Occipital lobe (tissue), 1 donor: ENCODE measurements at regions not wholly inside any gene's neighbourhood (a gene's known extent, or its start where the extent isn't known, plus 50 kb on each side); places are given as distances from the start of the nearest gene placed in this dataset.

Experiments used
- DNase-seq: peaks from one replicate; lab custom pipeline; 2025; lab: John Stamatoyannopoulos, UW

DNA sequence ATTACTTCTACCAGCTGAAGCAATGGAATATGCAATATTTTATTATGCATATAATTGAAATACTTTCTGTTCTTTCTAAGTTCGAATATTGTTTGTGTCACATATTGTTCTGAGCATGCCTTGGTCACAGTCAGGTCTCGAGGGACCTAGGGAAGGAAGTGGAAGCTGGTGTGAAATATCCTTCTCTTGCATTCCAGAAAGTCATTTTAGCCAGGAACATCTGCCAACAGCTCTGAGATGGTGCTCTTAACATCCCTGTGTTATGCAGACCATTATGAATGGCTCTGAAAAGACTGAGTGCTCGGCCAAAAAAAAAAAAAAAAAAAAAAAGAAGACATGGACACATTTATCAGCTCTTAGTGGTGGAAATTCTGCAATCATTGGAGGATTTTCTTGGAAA lies 132.7 kb upstream of the JAG1 start:
- no peak for DNase-seq

DNA sequence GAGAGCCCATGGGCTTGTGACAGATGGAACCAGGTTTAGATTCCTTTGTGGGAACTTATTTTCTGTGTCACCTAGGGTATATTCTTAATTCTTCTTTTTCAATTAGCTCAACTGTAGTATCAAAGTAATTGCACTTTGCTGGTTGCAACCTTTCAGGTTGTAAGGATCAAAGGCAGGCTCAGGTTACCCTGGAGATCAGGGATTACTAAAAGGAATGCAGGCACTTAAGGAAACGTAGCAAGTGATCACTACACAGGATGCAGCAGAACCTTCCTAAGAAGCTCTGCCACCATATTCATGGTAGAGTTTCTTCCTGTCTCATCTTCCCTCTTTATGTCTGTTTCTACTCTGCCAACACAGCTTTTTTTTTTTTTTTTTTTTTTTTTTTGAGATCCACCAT lies 133.2 kb upstream of the JAG1 start:
- no peak for DNase-seq

DNA sequence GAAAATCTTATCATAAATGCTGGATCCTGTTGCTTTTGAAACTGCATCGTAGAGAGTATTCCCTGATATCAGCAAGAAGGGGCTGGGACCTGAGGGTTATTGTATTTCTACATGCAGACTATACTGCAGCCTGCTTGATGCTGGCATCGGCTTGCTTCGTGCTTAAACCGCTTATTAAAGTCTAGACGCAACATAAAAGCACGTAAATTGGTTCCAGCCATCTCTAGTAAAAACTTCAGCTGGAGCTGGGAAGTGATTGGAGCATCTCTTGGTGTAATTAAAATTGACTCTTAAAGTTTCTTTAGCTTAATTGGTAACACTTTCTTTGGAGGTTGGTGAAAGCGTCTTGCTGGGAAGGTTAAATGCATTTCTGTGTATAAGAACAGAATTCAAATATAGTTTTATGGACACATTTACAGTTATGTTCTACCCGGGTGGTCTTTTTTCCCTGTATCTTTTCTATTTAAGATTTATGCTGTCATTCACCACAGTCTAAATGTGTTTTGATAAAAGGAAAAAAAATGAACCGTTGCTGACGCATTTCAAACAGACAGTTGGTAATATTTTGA lies 139.0 kb upstream of the JAG1 start:
- DNase-seq: no peak

DNA sequence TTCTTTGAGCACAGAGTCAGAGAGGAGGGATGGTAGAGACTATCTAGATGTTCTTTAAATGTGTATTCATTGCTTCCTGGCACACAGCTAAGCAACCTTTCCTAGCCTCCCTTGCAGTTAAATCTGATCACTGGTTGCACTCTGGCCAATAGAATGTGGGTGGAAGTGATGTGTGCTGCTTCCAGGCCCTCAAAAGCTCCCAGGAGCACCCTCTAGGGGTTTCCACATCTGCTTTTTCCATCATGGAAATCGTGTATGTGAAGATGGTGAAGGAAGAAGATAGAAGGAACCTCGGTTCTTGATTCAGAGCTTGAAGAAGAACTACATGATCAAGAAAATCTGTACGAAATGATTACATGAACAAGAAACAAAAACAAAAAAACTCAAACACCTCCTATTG lies 149.8 kb upstream of the JAG1 start:
- DNase-seq: no peak

DNA sequence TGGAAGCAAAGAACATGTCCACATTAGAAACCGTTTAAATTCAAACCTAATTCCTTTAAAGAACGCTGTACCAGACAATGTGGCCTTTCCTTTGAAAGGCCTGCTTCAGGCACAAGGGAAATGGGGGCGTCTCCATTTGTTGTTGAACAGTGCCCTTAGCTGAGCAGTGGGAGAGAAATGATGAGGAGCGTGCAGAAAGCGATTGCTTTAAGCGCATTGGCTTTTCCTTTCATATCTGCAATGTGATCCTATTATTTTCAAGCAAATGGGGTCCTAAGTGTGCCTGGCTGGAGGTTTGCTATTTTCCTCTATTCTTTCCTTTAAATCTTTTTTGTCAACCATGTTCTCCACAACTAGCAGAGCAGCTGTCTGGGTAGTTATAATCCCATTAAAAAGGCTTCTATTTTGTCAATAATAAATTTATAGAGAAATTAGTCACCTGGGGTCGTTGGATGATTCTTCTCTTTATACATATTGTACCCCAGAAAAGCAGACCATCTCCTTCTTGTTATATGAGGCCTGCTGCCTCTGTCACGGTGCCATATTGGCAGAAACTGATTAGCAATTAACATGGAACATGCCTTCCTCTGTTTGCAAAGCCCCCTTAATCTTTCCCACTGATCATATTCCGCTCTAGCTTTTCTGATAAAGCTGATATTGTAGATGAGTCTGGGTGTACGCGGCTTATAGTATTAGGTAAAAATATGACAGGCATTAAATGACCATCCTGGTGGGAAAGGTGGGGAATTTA lies 151.1 kb upstream of the JAG1 start:
- DNase-seq: no peak

DNA sequence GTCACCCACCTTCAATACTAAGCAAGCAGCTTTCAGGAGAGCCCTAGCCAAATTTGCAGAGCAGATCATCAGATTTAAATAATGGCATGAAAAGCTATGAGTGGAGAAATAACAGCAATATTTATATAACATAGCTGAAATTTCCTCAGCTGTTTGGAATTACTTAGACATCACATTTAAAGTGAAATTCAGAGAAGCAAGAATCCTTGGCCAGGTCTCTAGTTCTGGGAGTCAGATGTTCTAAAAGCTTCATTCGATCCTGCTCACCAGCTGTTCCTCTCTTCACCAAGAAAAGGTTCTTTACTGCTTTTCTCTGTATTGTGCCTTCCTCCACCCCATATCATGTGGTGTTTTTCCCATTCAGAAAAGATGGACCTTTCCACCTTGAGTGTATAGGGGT lies 152.3 kb upstream of the JAG1 start:
- DNase-seq: no peak

DNA sequence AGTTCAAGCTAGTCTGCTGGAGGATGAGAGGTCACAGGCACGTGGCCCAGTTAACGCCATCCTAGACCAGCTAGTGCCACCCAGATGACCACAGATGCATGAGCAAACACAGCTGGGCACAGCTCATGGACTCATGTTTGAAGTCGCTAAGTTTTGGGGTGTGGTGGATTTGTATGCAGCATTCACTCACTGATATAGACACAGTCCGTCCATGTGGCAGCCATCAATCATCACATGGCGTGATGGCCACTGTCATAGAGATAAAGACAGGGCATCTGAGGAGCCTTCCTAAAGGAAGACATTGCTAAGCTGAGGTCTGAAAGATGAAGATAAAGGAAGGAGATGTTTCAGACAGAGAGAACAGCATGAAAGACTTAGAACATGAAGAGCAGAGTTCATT lies 154.4 kb upstream of the JAG1 start:
- DNase-seq: no peak

DNA sequence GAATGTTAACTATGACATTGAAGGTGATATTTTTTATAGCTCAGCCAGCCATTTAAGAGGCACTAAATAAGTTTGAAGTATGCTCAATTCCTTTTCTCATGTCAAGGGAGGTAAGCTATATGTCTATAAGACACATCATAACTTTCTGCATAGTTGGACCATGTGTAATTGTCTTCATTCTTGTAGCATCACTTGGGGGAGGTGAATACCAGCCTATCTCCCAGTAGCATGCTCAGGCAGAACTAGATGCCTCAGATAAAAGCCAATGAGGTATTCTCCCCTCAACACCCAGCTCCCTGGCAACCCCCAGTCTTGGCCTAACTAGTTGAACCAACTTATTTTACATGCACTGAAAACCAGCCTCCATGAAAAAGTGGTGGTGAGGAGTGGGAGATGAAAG lies 158.3 kb upstream of the JAG1 start:
- no peak for DNase-seq

DNA sequence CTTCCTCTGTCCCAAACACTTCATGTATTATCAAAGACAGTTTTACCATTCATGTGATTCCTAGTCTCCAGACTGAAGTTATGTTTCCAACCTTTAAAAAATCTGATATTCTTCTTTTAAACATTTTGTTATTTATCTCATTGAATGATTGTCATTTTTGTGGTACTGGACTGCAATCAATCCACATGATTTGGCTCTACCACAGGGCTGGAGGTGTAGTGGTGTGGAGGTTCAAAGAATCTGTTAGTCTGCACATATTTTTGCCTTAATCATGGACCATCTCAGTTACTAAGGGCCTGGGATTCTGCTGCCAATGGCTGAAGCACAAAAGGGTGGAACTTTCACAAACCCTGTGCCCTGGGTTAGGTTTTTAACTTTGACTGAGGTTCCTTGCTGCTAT lies 164.1 kb upstream of the JAG1 start:
- no peak for DNase-seq

DNA sequence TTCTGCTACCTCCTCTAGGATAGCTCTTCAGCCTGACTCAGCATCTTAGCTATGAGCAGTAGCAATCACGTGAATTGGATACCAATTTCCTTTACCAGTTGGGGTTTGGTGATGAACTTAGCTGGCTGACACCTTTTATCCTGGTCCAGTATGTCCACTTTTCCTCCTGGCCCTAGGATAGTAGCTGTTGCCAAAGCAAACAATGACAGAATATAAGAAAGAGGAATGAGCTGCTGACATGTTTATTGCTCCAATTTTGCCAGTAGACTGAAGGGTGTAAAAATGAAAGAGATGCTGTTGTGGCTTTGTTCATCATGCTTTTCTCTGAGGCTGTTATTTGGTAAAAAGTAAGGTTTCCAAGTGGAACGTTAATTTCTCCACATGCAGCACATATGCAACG lies 168.3 kb upstream of the JAG1 start:
- no peak for DNase-seq

DNA sequence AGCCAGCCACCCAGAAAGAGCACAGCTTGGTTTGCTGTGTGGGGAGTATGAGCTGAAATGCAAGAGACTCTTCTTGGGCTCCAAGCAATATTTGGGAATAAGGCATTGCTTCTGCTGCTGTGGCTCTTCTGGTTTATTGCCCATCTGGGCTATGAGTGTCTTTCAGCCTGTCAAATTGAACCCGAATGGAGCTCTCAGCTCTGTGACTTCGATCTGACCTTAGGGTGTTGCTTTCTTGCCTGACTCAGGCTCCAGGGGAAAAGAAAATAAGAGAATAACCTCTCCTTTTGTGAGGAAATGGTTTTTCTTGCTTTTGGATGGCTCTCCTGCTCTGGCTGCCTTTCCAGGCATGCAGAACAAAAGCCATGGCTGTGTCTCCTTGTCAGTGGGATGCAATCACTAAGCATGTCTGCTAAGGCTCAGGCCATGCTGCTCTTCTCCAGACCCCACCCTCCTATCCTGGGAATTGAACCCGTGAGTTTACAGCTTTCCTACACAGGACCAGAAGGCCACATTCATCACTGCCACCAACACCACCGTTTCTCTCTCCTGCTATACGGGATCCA lies 169.4 kb upstream of the JAG1 start:
- DNase-seq: no peak

DNA sequence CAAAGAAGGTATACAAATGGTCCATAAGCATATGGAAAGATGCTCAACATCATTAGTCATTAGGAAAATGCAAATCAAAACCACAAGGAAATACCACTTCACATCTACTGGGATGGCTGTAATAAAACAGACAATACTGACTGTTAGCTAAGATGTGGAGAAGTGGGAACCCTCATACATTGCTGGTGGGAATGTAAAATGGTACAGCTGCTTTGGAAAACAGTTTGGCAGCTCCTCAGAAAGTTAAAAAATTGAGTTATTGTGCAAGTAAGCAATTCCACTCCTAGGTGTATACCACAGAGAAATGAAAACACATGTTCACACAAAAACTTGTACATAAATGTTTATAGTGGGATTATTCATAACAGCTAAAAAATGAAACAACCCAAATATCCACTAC lies 173.0 kb upstream of the JAG1 start:
- DNase-seq: no peak

DNA sequence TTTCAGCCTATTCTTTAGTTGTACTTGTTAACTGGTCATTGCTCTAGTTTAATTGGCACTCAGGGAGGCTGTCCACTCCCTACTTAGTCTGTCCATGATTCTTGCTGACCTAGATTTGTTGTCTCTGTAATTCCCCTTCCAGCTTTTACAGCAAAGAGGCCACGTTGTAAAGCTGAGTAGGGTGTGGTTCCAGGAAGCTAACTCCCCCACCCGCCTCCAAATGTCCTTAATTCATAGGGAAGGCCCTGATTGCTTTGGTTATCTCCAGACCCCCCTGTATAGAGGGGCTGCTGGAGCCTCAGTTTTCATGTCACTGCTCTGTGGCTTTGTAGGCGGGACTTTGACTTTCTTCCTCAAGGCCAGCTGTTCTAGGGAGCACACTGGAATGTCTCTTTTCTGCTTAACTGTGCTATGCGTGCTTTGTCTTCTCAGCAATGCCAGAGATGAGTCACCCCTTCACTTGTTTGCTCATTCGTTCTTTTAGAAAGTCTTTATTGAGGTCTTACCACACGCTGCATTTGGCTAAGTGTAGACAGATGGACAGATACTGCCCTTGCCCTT lies 175.1 kb upstream of the JAG1 start:
- no peak for DNase-seq

DNA sequence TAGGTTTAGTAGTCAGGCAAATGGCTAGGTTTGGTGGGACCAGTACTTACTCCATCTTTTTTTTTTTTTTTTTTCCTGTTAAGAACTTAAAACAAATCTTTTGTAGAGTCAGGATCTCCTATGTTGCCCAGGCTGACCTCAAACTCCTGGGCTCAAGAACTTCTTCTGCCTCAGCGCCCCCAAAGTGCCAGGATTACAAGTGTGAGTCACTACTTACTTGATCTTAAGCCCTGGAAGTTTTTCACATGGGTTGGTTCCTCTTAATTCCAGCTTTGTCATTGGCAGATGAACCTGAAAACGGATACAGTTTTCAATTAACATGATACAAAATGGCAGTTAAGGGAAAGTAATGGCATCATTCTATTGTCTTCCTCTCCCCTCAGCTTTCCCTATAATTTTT lies 179.4 kb upstream of the JAG1 start:
- no peak for DNase-seq

DNA sequence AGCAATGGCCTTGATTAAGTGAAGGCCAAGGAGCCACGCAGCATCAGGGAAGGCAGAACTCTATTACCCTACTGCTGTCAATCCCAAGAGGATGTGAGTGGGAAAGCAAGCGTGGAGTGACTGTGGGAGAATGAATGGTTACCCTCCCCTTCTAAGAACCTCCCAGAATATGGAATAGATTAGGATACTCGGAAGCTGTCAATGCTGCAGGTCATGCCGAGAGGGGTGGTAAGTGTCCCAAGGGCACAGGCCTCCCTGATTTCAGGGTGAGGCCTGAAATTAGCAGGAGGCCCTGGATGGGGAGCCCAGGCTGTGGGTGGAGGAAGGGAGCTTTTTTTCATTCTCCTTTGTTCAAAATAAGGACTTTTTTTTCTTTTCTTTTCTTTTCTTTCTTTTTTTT lies 179.9 kb upstream of the JAG1 start:
- no peak for DNase-seq

DNA sequence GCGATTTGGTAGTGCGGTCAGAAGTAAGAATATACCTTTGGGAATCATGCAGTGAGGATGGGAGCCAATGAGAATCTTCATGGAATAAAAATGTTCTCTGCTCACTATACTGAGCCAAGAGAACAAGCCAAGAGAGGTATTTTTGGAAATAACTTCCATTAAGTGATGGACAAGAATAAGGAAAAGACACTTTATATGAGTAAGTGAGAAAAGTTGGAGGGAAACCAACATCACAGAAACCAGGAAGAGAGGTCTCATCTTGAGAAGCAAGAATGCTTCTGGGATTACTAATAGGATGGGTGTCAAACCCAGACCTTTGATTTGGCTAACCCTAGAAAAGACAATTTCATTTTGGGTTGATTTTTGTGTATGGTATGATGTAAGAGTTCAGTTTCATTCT lies 181.2 kb upstream of the JAG1 start:
- DNase-seq: no peak

DNA sequence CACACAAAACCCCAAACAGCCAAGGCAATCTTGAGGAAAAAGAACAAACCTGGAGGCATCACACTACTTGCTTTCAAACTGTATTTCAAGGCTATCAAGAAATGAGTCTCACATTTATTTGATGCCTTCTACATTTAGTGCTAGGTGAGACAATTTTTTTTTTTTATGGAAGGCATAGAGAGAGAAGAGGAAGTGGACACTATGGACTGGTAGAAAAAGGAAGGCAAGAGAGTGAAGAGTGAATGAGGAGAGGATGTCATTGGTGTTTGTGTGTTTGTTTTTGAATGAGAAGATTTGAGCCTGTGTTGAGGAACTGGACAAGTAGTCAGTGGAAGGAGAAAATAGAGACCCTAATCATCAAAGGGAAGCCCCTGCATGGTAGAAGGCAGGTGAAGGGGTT lies 182.0 kb upstream of the JAG1 start:
- no peak for DNase-seq

DNA sequence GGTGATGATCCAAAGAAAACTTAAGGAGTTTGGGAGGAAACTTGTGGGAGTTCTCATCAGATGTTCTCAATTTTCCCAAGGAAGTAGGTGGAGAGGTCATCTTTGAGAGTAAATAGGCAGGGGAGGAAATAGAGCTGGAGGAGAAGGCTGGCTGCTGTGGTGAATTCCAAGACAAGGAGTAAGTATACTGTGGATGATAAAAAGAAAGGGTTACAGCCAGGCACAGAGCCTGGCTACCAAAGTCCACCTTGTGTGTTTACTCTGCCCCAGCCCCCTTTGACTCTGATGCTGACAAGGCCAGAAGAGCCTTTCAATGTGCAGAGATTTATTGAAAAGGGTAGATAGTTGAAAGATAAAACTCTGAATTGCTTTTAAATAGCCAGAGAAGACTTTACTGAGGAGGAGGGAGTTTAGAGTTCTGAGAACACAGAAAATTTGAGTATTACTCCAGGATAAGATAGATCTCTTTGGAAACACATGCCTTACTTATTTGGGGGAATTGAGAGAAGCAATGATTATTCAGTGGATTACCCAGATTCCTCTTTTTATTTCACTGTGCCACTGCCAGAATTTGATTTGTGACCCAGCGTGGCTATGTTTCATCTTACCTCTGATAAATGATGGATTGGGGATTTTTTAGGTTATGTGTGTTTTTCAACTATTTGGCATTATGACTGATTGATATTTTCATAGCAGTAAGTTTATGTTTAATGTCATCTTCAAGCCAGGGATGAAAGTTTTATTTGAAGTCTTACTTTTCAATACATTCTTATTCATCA lies 182.6 kb upstream of the JAG1 start:
- DNase-seq: no peak

DNA sequence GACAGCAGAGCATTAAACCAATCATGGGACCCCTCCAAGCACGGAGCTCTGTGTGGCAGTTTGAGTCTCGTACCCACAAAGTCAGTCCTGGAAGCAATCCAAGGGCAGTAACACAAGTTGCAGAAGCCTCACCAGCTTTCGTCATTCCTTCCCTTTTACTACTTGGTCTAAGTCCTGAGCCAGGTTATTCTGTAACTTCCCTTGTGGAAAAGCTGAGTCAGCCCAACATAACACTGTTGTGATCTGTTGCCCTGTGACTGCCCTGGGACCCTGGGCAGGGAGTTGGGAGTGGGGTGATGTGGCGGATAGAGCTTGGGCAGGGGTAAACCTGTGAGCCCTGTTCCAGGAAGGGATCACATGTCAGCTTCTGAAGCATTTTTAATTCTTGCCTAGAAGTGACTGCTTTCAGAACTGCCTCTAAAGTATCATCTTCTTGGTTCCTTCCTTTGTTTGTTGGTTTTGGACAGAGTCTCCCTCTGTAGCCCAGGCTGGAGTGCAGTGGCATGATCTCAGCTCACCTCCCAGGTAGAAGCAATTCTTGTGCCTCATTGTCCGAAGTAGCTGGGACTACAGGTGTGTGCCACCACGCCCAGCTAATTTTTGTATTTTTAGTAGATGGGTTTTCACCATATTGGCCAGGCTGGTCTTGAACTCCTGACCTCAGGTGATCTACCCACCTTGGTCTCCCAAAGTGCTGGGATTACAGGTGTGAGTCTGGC lies 183.7 kb upstream of the JAG1 start:
- DNase-seq: no peak

DNA sequence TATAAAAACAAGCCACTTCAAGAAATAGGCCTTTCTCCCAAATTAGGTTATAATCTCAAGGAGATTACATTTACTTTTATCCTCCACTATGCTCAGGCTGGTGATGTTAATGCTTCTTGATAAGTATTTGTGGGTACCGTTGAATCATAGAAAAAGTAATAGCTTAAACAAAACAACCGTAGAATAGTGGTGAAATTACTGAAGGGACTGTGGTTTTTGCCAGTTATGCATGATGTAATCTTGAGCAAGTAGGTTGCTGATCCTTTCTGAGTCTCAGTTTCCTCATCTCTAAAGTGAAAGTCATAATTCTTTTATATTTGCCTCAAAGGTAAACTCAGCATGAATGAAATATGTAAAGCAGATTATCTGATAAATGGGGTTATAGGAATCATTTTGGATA lies 187.3 kb upstream of the JAG1 start:
- no peak for DNase-seq

DNA sequence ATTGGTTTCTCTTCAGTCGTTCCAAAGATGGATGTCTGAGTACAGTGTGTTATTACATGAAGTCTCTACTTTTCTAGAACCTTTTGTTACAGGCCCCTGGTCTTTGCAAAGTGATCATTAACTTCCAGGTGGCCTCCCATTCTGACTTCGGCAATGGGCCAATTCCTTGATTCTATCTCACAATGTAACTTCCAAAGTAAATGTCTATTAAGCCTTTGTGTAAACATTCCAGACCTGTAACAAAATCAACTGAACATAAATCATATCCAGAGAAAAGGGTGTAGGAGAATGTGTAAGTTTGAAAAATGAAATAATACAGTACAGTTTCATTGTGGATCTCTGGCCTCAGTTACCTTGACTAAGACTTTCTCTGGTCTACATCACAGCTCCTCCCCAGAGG lies 187.8 kb upstream of the JAG1 start:
- no peak for DNase-seq
